Lung (tissue), 11 donors: ENCODE measurements at regions not wholly inside any gene's neighbourhood (a gene's known extent, or its start where the extent isn't known, plus 50 kb on each side); places are given as distances from the start of the nearest gene placed in this dataset.

ENCODE experiments used
- ATAC-seq: fragments of 200-7000 bp; cut with Tn5 transposase; one replicate; pipeline ENCODE4 v1.9.1; 2020; ENCODE audit warnings: moderate number of reproducible peaks; ENCODE audit not compliant: insufficient read depth, low FRiP score
- DNase-seq, 3 donors: peaks; one replicate each; pipeline ENCODE4 v3.0.0-alpha.2; 2013 to 2017
- H3K27ac ChIP-seq, 2 donors: one replicate each; pipeline ENCODE4 v1.5.1; 2013; ENCODE audit warnings: mild to moderate bottlenecking in 2 of 2, moderate library complexity in 2 of 2, control low read depth in 1 of 2, inconsistent platforms in 1 of 2, low read depth in 1 of 2, low read length in 1 of 2
- H3K27me3 ChIP-seq, 3 donors: one replicate each; pipeline ENCODE4 v1.5.1; 2013; ENCODE audit warnings: low read length in 2 of 3; ENCODE audit not compliant: control insufficient read depth in 3 of 3, insufficient read depth in 3 of 3
- H3K36me3 ChIP-seq, 4 donors: one replicate each; pipeline ENCODE4 v1.5.1; 2013; ENCODE audit warnings: low read length in 4 of 4, mild to moderate bottlenecking in 1 of 4, moderate library complexity in 1 of 4; ENCODE audit not compliant: control insufficient read depth in 4 of 4, insufficient read depth in 4 of 4
- H3K4me1 ChIP-seq, 5 donors: one replicate each; pipeline ENCODE4 v1.5.1; 2013; ENCODE audit warnings: low read length in 5 of 5, mild to moderate bottlenecking in 2 of 5, moderate library complexity in 1 of 5; ENCODE audit not compliant: control insufficient read depth in 5 of 5, insufficient read depth in 5 of 5
- H3K4me3 ChIP-seq: one replicate; pipeline ENCODE4 v1.5.1; 2013; ENCODE audit warnings: mild to moderate bottlenecking, control low read depth, moderate library complexity
- H3K9ac ChIP-seq, 2 donors: one replicate each; pipeline ENCODE4 v1.5.1; 2013; ENCODE audit warnings: low read length in 2 of 2, control low read depth in 1 of 2; ENCODE audit not compliant: insufficient read depth in 1 of 2
- H3K9me3 ChIP-seq, 4 donors: one replicate each; pipeline ENCODE4 v1.5.1; 2013; ENCODE audit warnings: low read length in 3 of 4, mild to moderate bottlenecking in 1 of 4, moderate library complexity in 1 of 4; ENCODE audit not compliant: control insufficient read depth in 4 of 4, insufficient read depth in 3 of 4
- CTCF ChIP-seq: IDR thresholded peaks from 2 replicates; pipeline ENCODE4 v1.5.1; 2012; ENCODE audit warnings: mild to moderate bottlenecking; ENCODE audit errors: control extremely low read depth, extremely low read depth
- WGBS, 2 donors: extraction: QIAGEN DNeasy Blood & Tissue Kit; methylation state at CpG; one replicate each; pipeline ENCODE4 v1.1.7; 2013; 5-methylcytosine and 5-hydroxymethylcytosine counted together
- donor health status: control.
- donor health status: control.
- donor health status: Bipolar disorder and iron deficiency.
- donor health status: healthy.
- donor health status: DM: yes; HTN: yes; CAD: no.

GRCh38 chr5:88486431-88486830 lies 217.8 kb upstream of the TMEM161B start:
- H3K27ac ChIP-seq = no peak overlapping the region
- H3K4me3 ChIP-seq = no peak overlapping the region
- no peaks in the 10 kb centered on the region for H3K4me1 ChIP-seq
- ATAC-seq (no peak), DNase-seq (no peak)
- no peaks in the 10 kb centered on the region for H3K27me3 ChIP-seq
- TF ChIP-seq CTCF = no peak
- H3K9me3 ChIP-seq = no peaks in the 10 kb centered on the region
- WGBS, 2 donors = 64 to 70% methylated on average over 3 of the region's 3 CpGs
- no peak overlapping the region for H3K9ac ChIP-seq
- H3K36me3 ChIP-seq = no peaks in the 10 kb centered on the region

GRCh38 chr5:88485531-88485930 lies 216.9 kb upstream of the TMEM161B start:
- 77 to 89% methylated on average over 1 of the region's 1 CpG for WGBS, 2 donors
- Histone ChIP-seq H3K27ac (no peak overlapping the region), H3K9me3 (no peaks in the 10 kb centered on the region), H3K4me1 (no peaks in the 10 kb centered on the region), H3K36me3 (no peaks in the 10 kb centered on the region), H3K9ac (no peak overlapping the region), H3K4me3 (no peak overlapping the region), H3K27me3 (no peaks in the 10 kb centered on the region)
- DNase-seq (no peak), ATAC-seq (no peak)
- no peak for TF ChIP-seq CTCF

- TF ChIP-seq CTCF = no peak
- no peak for ATAC-seq
- WGBS, 2 donors = 85 to 88% methylated on average over 10 of the region's 10 CpGs
Observed at GRCh38 chr5:88483964-88484672, 215.5 kb upstream of the TMEM161B start.

More at GRCh38 chr5:88483964-88484672, 215.5 kb upstream of the TMEM161B start:
- no peak overlapping the region for H3K27ac ChIP-seq
- H3K9ac ChIP-seq = no peak overlapping the region
- no peaks in the 10 kb centered on the region for H3K4me1 ChIP-seq
- no peak for DNase-seq
- H3K27me3 ChIP-seq = no peaks in the 10 kb centered on the region
- no peaks in the 10 kb centered on the region for H3K9me3 ChIP-seq
- no peak overlapping the region for H3K4me3 ChIP-seq
- no peaks in the 10 kb centered on the region for H3K36me3 ChIP-seq
